Prostate gland (tissue), 2 donors: ENCODE measurements at regions not wholly inside any gene's neighbourhood (a gene's known extent, or its start where the extent isn't known, plus 50 kb on each side); places are given as distances from the start of the nearest gene placed in this dataset.

Source experiments
- POLR2AphosphoS5 ChIP-seq: sonication (generic); formaldehyde crosslinking; IDR thresholded peaks from one replicate; pipeline ENCODE4 v1.6.1; 2017; ENCODE audit warnings: antibody characterized with exemption
- TF ChIP-seq, protein P1 (sequence below), 4 experiments: fragments of 200-600 bp in 2 of 4; fragments of 450-650 bp in 2 of 4; sonication (generic) in 2 of 4; IDR thresholded peaks; 1 replicate in 3 of 4; 2 replicates in 1 of 4; pipeline ENCODE4 v1.5.1; 2016 to 2019; ENCODE audit warnings: antibody characterized with exemption in 4 of 4, mild to moderate bottlenecking in 2 of 4, moderate library complexity in 2 of 4

DNA sequence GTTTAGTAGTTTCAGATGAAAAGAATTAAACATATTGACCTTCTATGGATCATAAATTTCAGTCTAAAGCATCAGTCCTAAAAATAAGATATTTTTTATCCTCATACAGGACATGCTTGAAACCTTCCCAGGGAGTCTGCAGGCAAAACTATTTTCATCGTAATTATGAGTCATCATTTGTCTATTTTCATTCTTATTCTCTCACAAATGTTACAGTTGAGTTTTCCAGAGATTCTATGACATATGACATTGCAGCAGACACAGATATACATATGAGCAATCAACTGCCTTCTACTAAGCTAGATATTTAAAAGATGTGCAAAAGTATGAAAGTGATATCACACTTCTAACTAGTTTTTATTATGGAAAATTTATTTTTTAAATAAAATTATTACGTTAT is 398.0 kb downstream of the MAGEB5 start:
- no peak for TF ChIP-seq POLR2AphosphoS5
- TF ChIP-seq, protein P1, sequence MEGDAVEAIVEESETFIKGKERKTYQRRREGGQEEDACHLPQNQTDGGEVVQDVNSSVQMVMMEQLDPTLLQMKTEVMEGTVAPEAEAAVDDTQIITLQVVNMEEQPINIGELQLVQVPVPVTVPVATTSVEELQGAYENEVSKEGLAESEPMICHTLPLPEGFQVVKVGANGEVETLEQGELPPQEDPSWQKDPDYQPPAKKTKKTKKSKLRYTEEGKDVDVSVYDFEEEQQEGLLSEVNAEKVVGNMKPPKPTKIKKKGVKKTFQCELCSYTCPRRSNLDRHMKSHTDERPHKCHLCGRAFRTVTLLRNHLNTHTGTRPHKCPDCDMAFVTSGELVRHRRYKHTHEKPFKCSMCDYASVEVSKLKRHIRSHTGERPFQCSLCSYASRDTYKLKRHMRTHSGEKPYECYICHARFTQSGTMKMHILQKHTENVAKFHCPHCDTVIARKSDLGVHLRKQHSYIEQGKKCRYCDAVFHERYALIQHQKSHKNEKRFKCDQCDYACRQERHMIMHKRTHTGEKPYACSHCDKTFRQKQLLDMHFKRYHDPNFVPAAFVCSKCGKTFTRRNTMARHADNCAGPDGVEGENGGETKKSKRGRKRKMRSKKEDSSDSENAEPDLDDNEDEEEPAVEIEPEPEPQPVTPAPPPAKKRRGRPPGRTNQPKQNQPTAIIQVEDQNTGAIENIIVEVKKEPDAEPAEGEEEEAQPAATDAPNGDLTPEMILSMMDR (IDR thresholded peaks at IDR 0.05): no peak
